Endodermal cell (in vitro differentiated cells): ENCODE measurements at regions not wholly inside any gene's neighbourhood (a gene's known extent, or its start where the extent isn't known, plus 50 kb on each side); places are given as distances from the start of the nearest gene placed in this dataset.

ENCODE experiments used
- DNase-seq: peaks from one replicate; pipeline ENCODE4 v3.0.0-alpha.2; 2017
- H3K27ac ChIP-seq: 2 replicates; pipeline ENCODE4 v1.5.1; 2013; ENCODE audit warnings: mild to moderate bottlenecking, low read depth, low read length, moderate library complexity
- H3K27me3 ChIP-seq: 2 replicates; pipeline ENCODE4 v1.6.1; 2013; ENCODE audit warnings: mild to moderate bottlenecking, low read length, moderate library complexity; ENCODE audit not compliant: insufficient read depth, control insufficient read depth, poor library complexity, severe bottlenecking
- H3K36me3 ChIP-seq: 2 replicates; pipeline ENCODE4 v1.7.0; 2013; ENCODE audit warnings: mild to moderate bottlenecking, low read length, moderate library complexity; ENCODE audit not compliant: control insufficient read depth, insufficient read depth
- H3K4me1 ChIP-seq: one replicate; pipeline ENCODE4 v1.7.0; 2013; ENCODE audit warnings: low read length; ENCODE audit not compliant: control insufficient read depth, insufficient read depth
- H3K4me3 ChIP-seq: 2 replicates; pipeline ENCODE4 v1.5.1; 2013; ENCODE audit warnings: mild to moderate bottlenecking, low read length, moderate library complexity
- H3K9ac ChIP-seq: 2 replicates; pipeline ENCODE4 v1.6.1; 2013; ENCODE audit warnings: mild to moderate bottlenecking, low read length, moderate library complexity; ENCODE audit not compliant: poor library complexity, severe bottlenecking; ENCODE audit errors: extremely low read depth
- H3K9me3 ChIP-seq: 2 replicates; pipeline ENCODE4 v1.6.1; 2013; ENCODE audit warnings: mild to moderate bottlenecking, low read length, moderate library complexity; ENCODE audit not compliant: control insufficient read depth
- H3K27ac Mint-ChIP-seq: 2 replicates; pipeline ENCODE4 v1.8.0; 2020; ENCODE audit warnings: mixed read lengths
- H3K27me3 Mint-ChIP-seq: 2 replicates; pipeline ENCODE4 v1.8.0; 2021; ENCODE audit warnings: mild to moderate bottlenecking, mixed read lengths; ENCODE audit not compliant: insufficient read depth
- H3K36me3 Mint-ChIP-seq: 2 replicates; pipeline ENCODE4 v1.8.0; 2020; ENCODE audit warnings: low read depth, mixed read lengths
- H3K4me1 Mint-ChIP-seq: 2 replicates; pipeline ENCODE4 v1.8.0; 2020; ENCODE audit warnings: mixed read lengths
- H3K4me3 Mint-ChIP-seq: 2 replicates; pipeline ENCODE4 v1.8.0; 2020; ENCODE audit warnings: mild to moderate bottlenecking, moderate library complexity, mixed read lengths
- H3K9me3 Mint-ChIP-seq: 2 replicates; pipeline ENCODE4 v1.8.0; 2020; ENCODE audit warnings: mild to moderate bottlenecking, mixed read lengths
- CTCF ChIP-seq: fragments of 200-600 bp; sonication (generic); conservative IDR thresholded peaks from 2 replicates; pipeline ENCODE4 v1.5.0; 2021; ENCODE audit warnings: antibody characterized with exemption, mild to moderate bottlenecking
- WGBS, 2 experiments: methylation state at CpG; one replicate each; pipeline versions ENCODE4 v1.1.5 to v1.1.7; 2013; ENCODE audit warnings: missing lambda C conversion rate in 2 of 2, mixed read lengths in 1 of 2; ENCODE audit not compliant: insufficient coverage in 1 of 2, insufficient read length in 1 of 2; 5-methylcytosine and 5-hydroxymethylcytosine counted together

GRCh38 chr9:91143642-91144041 lies 218.1 kb downstream of the AUH start:
- no peak overlapping the region for H3K4me3 Mint-ChIP-seq
- 90 to 100% methylated on average over 2 to 3 of the region's 3 CpGs for WGBS, 2 experiments

GRCh38 chr9:91144769-91145168 lies 216.9 kb downstream of the AUH start:
- Histone ChIP-seq H3K27ac (no peak overlapping the region), H3K27me3 (no peaks in the 10 kb centered on the region), H3K4me3 (no peak overlapping the region), H3K36me3 (no peaks in the 10 kb centered on the region), H3K9ac (no peak overlapping the region), H3K4me1 (no peaks in the 10 kb centered on the region), H3K9me3 (peaks cover 23% of the 10 kb centered on the region)
- TF ChIP-seq CTCF, result no peak
- H3K4me1 Mint-ChIP-seq, result peaks cover 21% of the 10 kb centered on the region
- no peaks in the 10 kb centered on the region for H3K36me3 Mint-ChIP-seq
- 93% methylated on average over 3 of the region's 3 CpGs; no CpG with 5 or more reads in 1 of the 2 experiments for WGBS, 2 experiments
- no peak overlapping the region for H3K27ac Mint-ChIP-seq
- no peaks in the 10 kb centered on the region for H3K27me3 Mint-ChIP-seq
- H3K9me3 Mint-ChIP-seq, result peaks cover 13% of the 10 kb centered on the region
- no peak overlapping the region for H3K4me3 Mint-ChIP-seq
- no peak for DNase-seq

More at GRCh38 chr9:91143642-91144041, 218.1 kb downstream of the AUH start:
- H3K4me3 ChIP-seq, result no peak overlapping the region
- no peaks in the 10 kb centered on the region for H3K27me3 Mint-ChIP-seq
- no peaks in the 10 kb centered on the region for H3K36me3 Mint-ChIP-seq
- peaks cover 15% of the 10 kb centered on the region for H3K9me3 ChIP-seq
- H3K4me1 Mint-ChIP-seq, result peaks cover 21% of the 10 kb centered on the region
- H3K27ac ChIP-seq, result no peak overlapping the region
- H3K4me1 ChIP-seq, result no peaks in the 10 kb centered on the region
- TF ChIP-seq CTCF, result no peak
- no peak overlapping the region for H3K27ac Mint-ChIP-seq
- peaks cover 5% of the 10 kb centered on the region for H3K9me3 Mint-ChIP-seq
- no peak for DNase-seq
- H3K36me3 ChIP-seq, result no peaks in the 10 kb centered on the region
- H3K27me3 ChIP-seq, result no peaks in the 10 kb centered on the region
- H3K9ac ChIP-seq, result no peak overlapping the region

GRCh38 chr9:91145496-91145895 lies 216.2 kb downstream of the AUH start:
- Mint-ChIP-seq H3K9me3 (peaks cover 20% of the 10 kb centered on the region), H3K4me3 (no peak overlapping the region), H3K27me3 (no peaks in the 10 kb centered on the region), H3K27ac (no peak overlapping the region), H3K4me1 (peaks cover 21% of the 10 kb centered on the region), H3K36me3 (no peaks in the 10 kb centered on the region)
- no peaks in the 10 kb centered on the region for H3K27me3 ChIP-seq
- no peaks in the 10 kb centered on the region for H3K4me1 ChIP-seq
- DNase-seq, result no peak
- H3K9ac ChIP-seq, result no peak overlapping the region
- no peak overlapping the region for H3K27ac ChIP-seq
- peaks cover 23% of the 10 kb centered on the region for H3K9me3 ChIP-seq
- no peak overlapping the region for H3K4me3 ChIP-seq
- no peaks in the 10 kb centered on the region for H3K36me3 ChIP-seq
- WGBS, 2 experiments, result 83 to 91% methylated on average over 1 to 4 of the region's 4 CpGs
- TF ChIP-seq CTCF, result no peak
